ENCODE measurements at regions not wholly inside any gene's neighbourhood (a gene's known extent, or its start where the extent isn't known, plus 50 kb on each side); places are given as distances from the start of the nearest gene placed in this dataset.

- Histone ChIP-seq H3K56ac (replicated peaks; ENCODE audit: insufficient read length, low read depth, low read length) (no peak overlapping the region), H3K23ac (ENCODE audit: insufficient read length) (no peak overlapping the region), H3K79me1 (ENCODE audit: low read depth, low read length) (no peaks in the 10 kb centered on the region), H3K14ac (ENCODE audit: insufficient read length) (no peak overlapping the region), H3K4ac (replicated peaks; ENCODE audit: insufficient read length, low read depth, low read length) (no peak overlapping the region), H2BK12ac (ENCODE audit: low read depth, low read length) (no peak overlapping the region), H4K91ac (replicated peaks; ENCODE audit: insufficient read length, low read length) (no peak overlapping the region), H2BK15ac (ENCODE audit: low read length) (no peak overlapping the region), H3K4me2 (ENCODE audit: insufficient read depth in 1 of 2, low read depth in 2 of 2, low read length in 2 of 2) (peak overlapping the region in 1 of 2 experiments; percentile 12; a peak in 1 of 4 replicates), H3K4me1 (replicated peaks in 1 of 4; ENCODE audit: control insufficient read depth in 3 of 4, insufficient read depth in 4 of 4, low read length in 3 of 4) (peaks cover 0 to 4% (median 0%) of the 10 kb centered on the region in 4 experiments; a peak in 2 of 7 replicates), H3K27ac (ENCODE audit: low read depth, low read length) (no peak overlapping the region), H3K27me3 (replicated peaks in 1 of 4; ENCODE audit: control insufficient read depth in 3 of 4, extremely low read depth in 1 of 4, insufficient read depth in 3 of 4, low read length in 3 of 4) (no peaks in the 10 kb centered on the region), H3K9me3 (ENCODE audit: insufficient read depth in 2 of 2, low read depth in 1 of 2, low read length in 1 of 2) (no peaks in the 10 kb centered on the region), H2BK20ac (ENCODE audit: low read length) (no peak overlapping the region), H4K20me1 (replicated peaks in 1 of 2; ENCODE audit: control insufficient read depth in 1 of 2, insufficient read depth in 2 of 2, low read length in 2 of 2) (no peaks in the 10 kb centered on the region), H2BK120ac (replicated peaks; ENCODE audit: low read depth, low read length) (no peak overlapping the region), H4K8ac (ENCODE audit: extremely low read depth, insufficient read depth, low read length) (no peak overlapping the region), H3K18ac (ENCODE audit: extremely low read depth, low read length) (no peak overlapping the region), H3K4me3 (ENCODE audit: extremely low read depth in 1 of 4, insufficient read depth in 2 of 4, low read depth in 3 of 4, low read length in 4 of 4) (no peak overlapping the region; a peak in 1 of 8 replicates), H3K79me2 (ENCODE audit: control insufficient read depth in 1 of 2, insufficient read depth in 2 of 2, low read length in 2 of 2) (no peaks in the 10 kb centered on the region), H2AFZ (ENCODE audit: low read length) (no peak overlapping the region), H3K36me3 (ENCODE audit: control insufficient read depth in 2 of 4, insufficient read depth in 4 of 4, low read length in 3 of 4) (no peaks in the 10 kb centered on the region), H3K9ac (replicated peaks in 1 of 4; ENCODE audit: extremely low read depth in 1 of 4, low read depth in 3 of 4, low read length in 3 of 4) (no peak overlapping the region), H2BK5ac (ENCODE audit: low read depth, low read length) (no peak overlapping the region), H4K5ac (ENCODE audit: insufficient read length, low read depth, low read length) (no peak overlapping the region), H3K23me2 (ENCODE audit: low read depth, low read length) (no peaks in the 10 kb centered on the region; the same call in 1 of the 2 replicates), H2AK5ac (ENCODE audit: low read depth, low read length) (no peak overlapping the region)
- CTCF ChIA-PET (ENCODE audit: partially characterized antibody), result interaction anchor here (0.7 to 1.5 kb wide), 3 partner anchors 14 to 49 kb away, joined by 3 read pairs; no protein-coding TSS in a partner anchor
- no peak for DNase-seq (ENCODE audit: low read depth in 1 of 2, low spot score in 2 of 2)
- WGBS, 2 experiments (ENCODE audit: extremely low coverage in 1 of 2, insufficient coverage in 1 of 2, insufficient read length in 1 of 2, insufficient replicate concordance in 2 of 2, low coverage in 1 of 2, low lambda C conversion rate in 2 of 2, missing lambda C conversion rate in 1 of 2), result 89% methylated on average over 4 of the region's 4 CpGs; no CpG with 5 or more reads in 1 of the 2 experiments
- POLR2A ChIA-PET (ENCODE audit: partially characterized antibody), result no interaction called here
- no peak for FAIRE-seq
- TF ChIP-seq KDM4A (IDR thresholded peaks at IDR 0.05; ENCODE audit: low read depth, low read length, severe bottlenecking) (no peak), E2F6 (IDR thresholded peaks at IDR 0.05) (no peak), CHD2 (IDR thresholded peaks at IDR 0.05; ENCODE audit: low read length) (no peak), CHD1 (IDR thresholded peaks at IDR 0.05; ENCODE audit: low read depth, low read length) (no peak), CBX5 (IDR thresholded peaks at IDR 0.05; ENCODE audit: low read depth, low read length) (no peak)
Observed at GRCh38 chr3:28847736-28848135, 433.1 kb upstream of the RBMS3 start.

Data from H1 (cell line).